ENCODE measurements at regions not wholly inside any gene's neighbourhood (a gene's known extent, or its start where the extent isn't known, plus 50 kb on each side); places are given as distances from the start of the nearest gene placed in this dataset.

- DNase-seq (ENCODE audit: low read depth in 2 of 2) = no peak
Measured at GRCh38 chr12:74456431-74456830, 81.2 kb upstream of the ATXN7L3B start.

- no peak for DNase-seq (ENCODE audit: low read depth in 2 of 2)
Measured at GRCh38 chr12:74468401-74468800, 69.2 kb upstream of the ATXN7L3B start.

- no peak for DNase-seq (ENCODE audit: low read depth in 2 of 2)
Measured at GRCh38 chr12:74476234-74476633, 61.4 kb upstream of the ATXN7L3B start.

- no peak for DNase-seq (ENCODE audit: low read depth in 2 of 2)
Measured at GRCh38 chr12:74481078-74481477, 56.6 kb upstream of the ATXN7L3B start.

- DNase-seq (ENCODE audit: low read depth in 2 of 2) = no peak
Measured at GRCh38 chr12:74482115-74482514, 55.5 kb upstream of the ATXN7L3B start.

- DNase-seq (ENCODE audit: low read depth in 2 of 2) = no peak
Measured at GRCh38 chr12:74483057-74483456, 54.6 kb upstream of the ATXN7L3B start.

Data from stimulated activated CD4-positive, alpha-beta T cell treated with anti-CD3 and anti-CD28 coated beads, Interleukin-15, amount 100 ng/mL, for 48 hours (primary cell).